Activated naive CD4-positive, alpha-beta T cell treated with anti-CD3 and anti-CD28 coated beads, Interleukin-2, amount 50 U/mL, for 24 hours (primary cell): ENCODE measurements at regions not wholly inside any gene's neighbourhood (a gene's known extent, or its start where the extent isn't known, plus 50 kb on each side); places are given as distances from the start of the nearest gene placed in this dataset.

ENCODE experiments used
- H3K27ac Mint-ChIP-seq: one replicate; pipeline ENCODE4 v1.8.0; 2021; ENCODE audit warnings: mild to moderate bottlenecking, mixed read lengths
- H3K27me3 Mint-ChIP-seq: one replicate; pipeline ENCODE4 v1.8.0; 2021; ENCODE audit warnings: mixed read lengths
- H3K36me3 Mint-ChIP-seq: one replicate; pipeline ENCODE4 v1.8.0; 2021; ENCODE audit warnings: mixed read lengths
- H3K4me1 Mint-ChIP-seq: one replicate; pipeline ENCODE4 v1.8.0; 2021; ENCODE audit warnings: mixed read lengths
- H3K4me3 Mint-ChIP-seq: one replicate; pipeline ENCODE4 v1.8.0; 2021; ENCODE audit warnings: mild to moderate bottlenecking, mixed read lengths
- H3K9me3 Mint-ChIP-seq: one replicate; pipeline ENCODE4 v1.8.0; 2021; ENCODE audit warnings: mixed read lengths

DNA sequence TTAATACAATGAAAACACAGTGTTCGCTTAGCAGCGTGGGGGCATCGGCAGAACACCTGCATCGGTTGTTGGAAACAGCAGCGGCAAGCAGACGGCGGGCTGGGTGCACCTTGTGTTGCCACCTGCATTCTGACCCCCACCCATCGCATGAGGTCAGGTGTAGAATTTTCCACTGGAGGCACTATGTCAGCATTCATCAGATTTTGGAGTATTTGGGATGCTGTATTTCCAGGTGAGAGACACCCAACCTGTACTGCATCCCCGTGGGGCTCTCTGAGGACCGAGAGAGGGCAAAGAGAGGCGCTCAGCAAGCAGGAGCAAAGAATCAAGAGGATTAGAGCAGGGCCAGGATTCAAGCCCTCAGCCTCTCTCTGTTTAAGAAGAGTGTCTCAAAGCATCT, 116.4 kb upstream of the MGMT start:
- H3K4me3 Mint-ChIP-seq, result no peak overlapping the region
- no peaks in the 10 kb centered on the region for H3K36me3 Mint-ChIP-seq
- peaks cover 2% of the 10 kb centered on the region for H3K27me3 Mint-ChIP-seq
- H3K27ac Mint-ChIP-seq, result no peak overlapping the region
- H3K4me1 Mint-ChIP-seq, result no peaks in the 10 kb centered on the region
- peaks cover 4% of the 10 kb centered on the region for H3K9me3 Mint-ChIP-seq

DNA sequence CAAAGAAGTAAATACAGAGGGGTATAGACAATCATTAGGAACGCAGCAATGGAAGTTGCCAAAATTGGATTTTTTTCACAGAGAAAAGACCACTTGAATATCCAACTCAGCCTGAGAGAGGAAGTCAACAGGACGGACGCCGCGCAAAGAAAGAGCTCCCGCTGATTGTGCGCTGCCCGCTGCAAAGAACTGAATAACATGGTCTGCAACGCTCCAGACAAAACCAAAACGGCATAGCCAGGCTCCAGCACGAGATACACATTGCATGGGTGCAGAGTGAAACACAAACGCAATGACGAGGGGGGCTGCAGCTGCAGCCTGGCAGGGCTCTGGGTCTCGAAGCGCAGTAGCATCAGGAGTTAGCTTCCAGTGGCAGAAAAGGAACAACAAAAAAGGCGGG, 113.9 kb upstream of the MGMT start:
- H3K36me3 Mint-ChIP-seq, result no peaks in the 10 kb centered on the region
- no peak overlapping the region for H3K4me3 Mint-ChIP-seq
- peaks cover 4% of the 10 kb centered on the region for H3K27me3 Mint-ChIP-seq
- H3K27ac Mint-ChIP-seq, result no peak overlapping the region
- peaks cover 9% of the 10 kb centered on the region for H3K9me3 Mint-ChIP-seq
- no peaks in the 10 kb centered on the region for H3K4me1 Mint-ChIP-seq

- Mint-ChIP-seq H3K27me3 (peaks cover 2% of the 10 kb centered on the region), H3K4me1 (no peaks in the 10 kb centered on the region), H3K27ac (no peak overlapping the region), H3K9me3 (peaks cover 5% of the 10 kb centered on the region), H3K36me3 (no peaks in the 10 kb centered on the region), H3K4me3 (no peak overlapping the region)
Measured at GRCh38 chr10:129360046-129360445, 107.0 kb upstream of the MGMT start.

- Mint-ChIP-seq H3K27ac (no peak overlapping the region), H3K4me3 (no peak overlapping the region), H3K36me3 (no peaks in the 10 kb centered on the region), H3K4me1 (no peaks in the 10 kb centered on the region), H3K9me3 (peaks cover 5% of the 10 kb centered on the region), H3K27me3 (peaks cover 2% of the 10 kb centered on the region)
Measured at GRCh38 chr10:129361676-129362376, 105.2 kb upstream of the MGMT start.

DNA sequence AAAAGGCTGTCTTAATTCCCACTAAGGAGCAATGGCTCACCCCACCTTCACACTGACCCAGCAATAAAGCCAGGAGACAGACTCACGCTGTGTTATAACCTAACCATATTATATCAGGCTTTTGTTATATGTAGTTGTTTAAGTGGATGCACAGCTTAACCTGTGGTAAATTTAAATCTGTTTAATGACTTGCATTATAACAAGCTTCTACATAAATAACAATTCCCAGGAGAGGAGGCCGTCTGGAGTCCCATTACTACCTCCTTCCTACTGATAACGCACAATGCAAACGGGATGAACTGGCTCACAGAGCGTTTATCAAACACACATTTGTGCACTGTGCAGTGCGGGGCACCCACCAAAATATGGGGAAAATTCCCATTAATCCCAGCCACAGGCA, 102.1 kb upstream of the MGMT start:
- Mint-ChIP-seq H3K9me3 (no peaks in the 10 kb centered on the region), H3K27ac (no peak overlapping the region), H3K4me1 (no peaks in the 10 kb centered on the region), H3K36me3 (no peaks in the 10 kb centered on the region), H3K27me3 (no peaks in the 10 kb centered on the region), H3K4me3 (no peak overlapping the region)

DNA sequence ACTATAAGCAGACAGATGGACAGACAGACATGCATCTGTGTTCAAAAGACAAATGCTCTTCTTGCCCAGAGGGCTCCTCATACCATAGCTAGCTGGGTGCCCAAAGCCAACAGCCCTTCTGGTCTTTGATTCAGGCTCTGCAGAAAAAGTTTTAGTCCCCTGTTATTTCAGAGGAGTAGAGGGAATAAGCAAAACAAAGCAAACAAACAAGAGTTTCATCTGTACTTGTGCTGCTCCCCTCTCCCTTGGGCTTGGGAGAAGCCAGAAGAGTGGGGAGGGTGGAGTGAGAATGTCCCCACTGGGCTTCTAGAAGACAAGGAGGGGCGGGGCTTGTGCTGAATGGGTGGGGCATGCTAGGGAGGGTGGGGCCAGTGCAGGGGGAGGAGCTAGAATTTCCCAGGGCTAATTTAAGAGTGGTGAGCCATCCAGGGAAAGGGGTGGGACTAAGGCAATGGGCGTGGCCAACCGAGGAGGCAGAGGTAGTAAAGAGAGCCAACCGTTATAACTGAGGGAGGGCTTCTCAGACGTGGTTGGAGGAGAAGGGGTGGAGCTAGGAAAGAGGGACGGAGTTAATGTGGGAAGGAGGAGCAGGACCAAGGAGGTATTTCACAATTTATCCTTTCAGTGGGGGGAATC, 101.2 kb upstream of the MGMT start:
- Mint-ChIP-seq H3K27ac (no peak overlapping the region), H3K4me3 (no peak overlapping the region), H3K4me1 (no peaks in the 10 kb centered on the region), H3K27me3 (peaks cover 2% of the 10 kb centered on the region), H3K9me3 (no peaks in the 10 kb centered on the region), H3K36me3 (no peaks in the 10 kb centered on the region)

- Mint-ChIP-seq H3K27ac (no peak overlapping the region), H3K9me3 (no peaks in the 10 kb centered on the region)
Measured at GRCh38 chr10:129366450-129366849, 100.6 kb upstream of the MGMT start.

GRCh38 chr10:129369566-129369965, 97.5 kb upstream of the MGMT start:
- H3K27ac Mint-ChIP-seq, result no peak overlapping the region
- no peak overlapping the region for H3K4me3 Mint-ChIP-seq
- no peaks in the 10 kb centered on the region for H3K9me3 Mint-ChIP-seq
- no peaks in the 10 kb centered on the region for H3K36me3 Mint-ChIP-seq
- H3K4me1 Mint-ChIP-seq, result peaks cover 5% of the 10 kb centered on the region
- H3K27me3 Mint-ChIP-seq, result peaks cover 15% of the 10 kb centered on the region

More at GRCh38 chr10:129366450-129366849, 100.6 kb upstream of the MGMT start:
- H3K27me3 Mint-ChIP-seq, result peaks cover 2% of the 10 kb centered on the region
- H3K4me3 Mint-ChIP-seq, result no peak overlapping the region
- no peaks in the 10 kb centered on the region for H3K36me3 Mint-ChIP-seq
- no peaks in the 10 kb centered on the region for H3K4me1 Mint-ChIP-seq

DNA sequence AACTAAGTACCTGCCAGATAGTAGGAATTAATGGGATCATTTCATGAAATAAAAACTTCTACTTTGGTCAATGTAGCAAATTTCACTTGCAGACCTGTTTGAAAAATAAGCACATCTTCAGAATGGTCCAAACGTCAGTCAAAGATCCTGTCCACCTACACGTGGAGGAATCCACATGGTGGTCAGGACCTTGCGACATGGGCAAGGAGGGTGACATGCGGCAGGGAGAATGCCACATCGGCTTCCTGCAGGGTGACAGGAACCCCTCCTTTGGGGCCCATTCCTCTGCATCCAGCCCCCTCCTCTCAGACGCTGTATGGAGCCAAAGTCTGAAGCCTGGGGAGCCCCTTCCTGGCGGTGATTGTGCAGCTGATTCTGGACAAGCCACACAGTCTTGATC, 95.5 kb upstream of the MGMT start:
- Mint-ChIP-seq H3K4me3 (no peak overlapping the region), H3K27ac (no peak overlapping the region), H3K36me3 (no peaks in the 10 kb centered on the region), H3K4me1 (peaks cover 5% of the 10 kb centered on the region), H3K27me3 (peaks cover 15% of the 10 kb centered on the region), H3K9me3 (no peaks in the 10 kb centered on the region)

DNA sequence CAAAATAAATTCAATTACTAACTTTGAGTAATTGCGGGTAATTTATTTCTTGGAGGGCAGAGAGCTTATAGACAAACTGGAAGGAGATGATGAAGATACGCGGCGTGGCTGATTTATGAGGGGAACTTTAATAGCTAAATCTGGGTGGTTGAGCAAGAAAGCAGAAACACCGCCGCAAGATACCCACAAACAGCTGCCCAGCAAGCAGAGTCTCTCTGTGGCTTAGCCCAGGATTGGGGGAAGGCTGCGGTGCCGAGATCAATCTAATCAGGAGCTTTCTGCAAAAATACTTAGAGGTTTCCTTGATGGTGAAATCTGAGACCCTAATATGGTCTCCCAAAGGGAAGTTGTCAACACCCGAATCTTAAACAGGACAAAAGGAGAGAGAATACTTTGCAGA, 94.9 kb upstream of the MGMT start:
- H3K4me1 Mint-ChIP-seq, result peaks cover 5% of the 10 kb centered on the region
- no peaks in the 10 kb centered on the region for H3K36me3 Mint-ChIP-seq
- no peak overlapping the region for H3K4me3 Mint-ChIP-seq
- no peaks in the 10 kb centered on the region for H3K9me3 Mint-ChIP-seq
- H3K27me3 Mint-ChIP-seq, result peaks cover 15% of the 10 kb centered on the region
- no peak overlapping the region for H3K27ac Mint-ChIP-seq

DNA sequence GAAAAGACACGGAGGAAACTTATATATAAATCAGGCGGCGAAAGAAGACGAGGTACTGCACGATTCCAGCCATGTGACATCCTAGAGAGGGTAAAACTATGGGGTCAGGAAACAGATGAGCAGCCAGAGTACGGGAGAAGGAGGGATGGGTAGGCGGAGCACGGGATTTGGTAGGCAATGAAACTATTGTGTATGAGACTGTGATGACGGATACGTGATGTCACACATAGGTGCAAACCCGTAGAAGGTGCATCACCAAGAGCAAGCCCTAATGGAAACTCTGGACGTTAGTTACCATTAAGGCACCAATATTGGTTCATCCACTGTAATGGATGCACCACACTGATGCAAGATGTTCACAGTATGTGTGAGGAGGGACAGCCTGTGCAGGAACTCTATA, 93.8 kb upstream of the MGMT start:
- H3K4me1 Mint-ChIP-seq, result peaks cover 5% of the 10 kb centered on the region
- H3K9me3 Mint-ChIP-seq, result no peaks in the 10 kb centered on the region
- no peak overlapping the region for H3K4me3 Mint-ChIP-seq
- no peaks in the 10 kb centered on the region for H3K36me3 Mint-ChIP-seq
- H3K27ac Mint-ChIP-seq, result no peak overlapping the region
- H3K27me3 Mint-ChIP-seq, result peaks cover 15% of the 10 kb centered on the region

GRCh38 chr10:129373718-129374117, 93.3 kb upstream of the MGMT start:
- no peak overlapping the region for H3K4me3 Mint-ChIP-seq
- H3K4me1 Mint-ChIP-seq, result peaks cover 5% of the 10 kb centered on the region
- H3K9me3 Mint-ChIP-seq, result no peaks in the 10 kb centered on the region
- no peak overlapping the region for H3K27ac Mint-ChIP-seq
- peaks cover 15% of the 10 kb centered on the region for H3K27me3 Mint-ChIP-seq
- H3K36me3 Mint-ChIP-seq, result no peaks in the 10 kb centered on the region

DNA sequence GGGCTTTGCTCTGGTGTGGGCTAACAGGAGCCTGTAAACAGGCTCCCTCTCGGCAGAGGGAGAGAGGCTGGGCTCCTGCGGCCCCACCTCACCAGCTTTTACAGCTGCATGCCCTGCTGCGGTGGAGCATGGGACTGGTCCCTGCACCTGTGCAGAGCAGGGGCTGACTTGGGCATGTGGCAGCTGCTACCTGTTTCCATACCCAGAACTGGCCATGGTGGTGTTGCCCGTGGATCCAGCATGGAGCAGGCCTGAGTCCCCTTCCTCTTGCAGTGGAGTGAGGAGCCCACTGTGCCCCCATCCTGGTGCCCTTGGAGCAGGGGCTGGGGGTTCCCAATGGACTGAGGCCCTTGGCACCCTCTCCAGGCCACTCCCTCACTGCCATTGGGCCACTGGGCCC, 91.9 kb upstream of the MGMT start:
- H3K4me3 Mint-ChIP-seq, result no peak overlapping the region
- peaks cover 5% of the 10 kb centered on the region for H3K4me1 Mint-ChIP-seq
- no peaks in the 10 kb centered on the region for H3K9me3 Mint-ChIP-seq
- H3K36me3 Mint-ChIP-seq, result no peaks in the 10 kb centered on the region
- H3K27ac Mint-ChIP-seq, result no peak overlapping the region
- peaks cover 14% of the 10 kb centered on the region for H3K27me3 Mint-ChIP-seq

- H3K27me3 Mint-ChIP-seq, result peaks cover 12% of the 10 kb centered on the region
- no peaks in the 10 kb centered on the region for H3K36me3 Mint-ChIP-seq
- H3K27ac Mint-ChIP-seq, result no peak overlapping the region
- peaks cover 5% of the 10 kb centered on the region for H3K4me1 Mint-ChIP-seq
- H3K4me3 Mint-ChIP-seq, result no peak overlapping the region
- no peaks in the 10 kb centered on the region for H3K9me3 Mint-ChIP-seq
Measured at GRCh38 chr10:129375912-129376311, 91.1 kb upstream of the MGMT start.

GRCh38 chr10:129380279-129380678, 86.8 kb upstream of the MGMT start:
- Mint-ChIP-seq H3K27me3 (no peaks in the 10 kb centered on the region), H3K4me1 (no peaks in the 10 kb centered on the region), H3K27ac (no peak overlapping the region), H3K4me3 (no peak overlapping the region), H3K9me3 (no peaks in the 10 kb centered on the region), H3K36me3 (no peaks in the 10 kb centered on the region)

- H3K9me3 Mint-ChIP-seq, result no peaks in the 10 kb centered on the region
- H3K4me1 Mint-ChIP-seq, result no peaks in the 10 kb centered on the region
- H3K27ac Mint-ChIP-seq, result no peak overlapping the region
- H3K4me3 Mint-ChIP-seq, result no peak overlapping the region
- no peaks in the 10 kb centered on the region for H3K36me3 Mint-ChIP-seq
- H3K27me3 Mint-ChIP-seq, result no peaks in the 10 kb centered on the region
Measured at GRCh38 chr10:129381741-129382140, 85.3 kb upstream of the MGMT start.

GRCh38 chr10:129382401-129382800, 84.6 kb upstream of the MGMT start:
- Mint-ChIP-seq H3K36me3 (no peaks in the 10 kb centered on the region), H3K27ac (no peak overlapping the region), H3K9me3 (no peaks in the 10 kb centered on the region), H3K4me1 (no peaks in the 10 kb centered on the region), H3K4me3 (no peak overlapping the region), H3K27me3 (no peaks in the 10 kb centered on the region)
